Liver (tissue), 8 donors: ENCODE measurements at regions not wholly inside any gene's neighbourhood (a gene's known extent, or its start where the extent isn't known, plus 50 kb on each side); places are given as distances from the start of the nearest gene placed in this dataset.

Experiments used
- DNase-seq: peaks from one replicate; pipeline ENCODE4 v3.0.0-alpha.2; 2017; ENCODE audit warnings: low spot score
- H3K27ac ChIP-seq, 2 donors: one replicate each; pipeline ENCODE4 v1.7.0; 2013; ENCODE audit warnings: inconsistent platforms in 2 of 2, low read length in 2 of 2, control low read depth in 1 of 2, low read depth in 1 of 2, mild to moderate bottlenecking in 1 of 2
- H3K27me3 ChIP-seq, 4 donors: one replicate each; pipeline versions ENCODE4 v1.6.1 to v1.7.0; 2013; ENCODE audit warnings: low read length in 3 of 4, inconsistent platforms in 1 of 4, mild to moderate bottlenecking in 1 of 4, moderate library complexity in 1 of 4; ENCODE audit not compliant: control insufficient read depth in 4 of 4, insufficient read depth in 4 of 4
- H3K36me3 ChIP-seq, 4 donors: one replicate each; pipeline versions ENCODE4 v1.6.1 to v1.7.0; 2013; ENCODE audit warnings: low read length in 3 of 4, mild to moderate bottlenecking in 3 of 4, low read depth in 1 of 4, moderate library complexity in 1 of 4; ENCODE audit not compliant: control insufficient read depth in 4 of 4, insufficient read depth in 3 of 4
- H3K4me1 ChIP-seq, 4 donors: one replicate each; pipeline versions ENCODE4 v1.6.1 to v1.7.0; 2013; ENCODE audit warnings: low read length in 3 of 4, mild to moderate bottlenecking in 3 of 4, moderate library complexity in 1 of 4; ENCODE audit not compliant: control insufficient read depth in 4 of 4, insufficient read depth in 4 of 4
- H3K4me3 ChIP-seq, 3 donors: one replicate each; pipeline versions ENCODE4 v1.6.1 to v1.7.0; 2013; ENCODE audit warnings: low read length in 3 of 3, control low read depth in 1 of 3, low read depth in 1 of 3, mild to moderate bottlenecking in 1 of 3
- H3K9ac ChIP-seq, 2 donors: one replicate each; pipeline ENCODE4 v1.7.0; 2013; ENCODE audit warnings: low read length in 2 of 2, mild to moderate bottlenecking in 2 of 2, moderate library complexity in 2 of 2, control low read depth in 1 of 2, low read depth in 1 of 2
- H3K9me3 ChIP-seq, 4 donors: one replicate each; pipeline versions ENCODE4 v1.6.1 to v1.7.0; 2013; ENCODE audit warnings: low read length in 3 of 4; ENCODE audit not compliant: control insufficient read depth in 4 of 4
- ATF3 ChIP-seq: IDR thresholded peaks from 2 replicates; pipeline ENCODE4 v1.6.1; 2016; ENCODE audit warnings: antibody characterized with exemption
- CTCF ChIP-seq: fragments of 150-350 bp; IDR thresholded peaks from 2 replicates; pipeline ENCODE4 v1.5.1; 2017; ENCODE audit warnings: improper control_type of control experiment, low read depth, low read length; ENCODE audit not compliant: missing input control
- EGR1 ChIP-seq, 2 donors: IDR thresholded peaks; 2 replicates each; pipeline ENCODE4 v1.6.1; 2016 to 2018; ENCODE audit warnings: antibody characterized with exemption in 2 of 2, low read depth in 2 of 2
- FOXA1 ChIP-seq: IDR thresholded peaks from 2 replicates; pipeline ENCODE4 v1.6.1; 2016; ENCODE audit warnings: antibody characterized with exemption
- FOXA2 ChIP-seq: IDR thresholded peaks from 2 replicates; pipeline ENCODE4 v1.6.1; 2016; ENCODE audit warnings: antibody characterized with exemption
- GABPA ChIP-seq, 2 donors: IDR thresholded peaks in 1 of 2; conservative IDR thresholded peaks in 1 of 2; 2 replicates each; pipeline ENCODE4 v1.6.1; 2016; ENCODE audit warnings: antibody characterized with exemption in 2 of 2, mild to moderate bottlenecking in 1 of 2, moderate library complexity in 1 of 2
- HNF4A ChIP-seq, 2 donors: conservative IDR thresholded peaks; 2 replicates each; pipeline ENCODE4 v1.6.1; 2016; ENCODE audit warnings: antibody characterized with exemption in 2 of 2, mild to moderate bottlenecking in 2 of 2
- HNF4G ChIP-seq: IDR thresholded peaks from 2 replicates; pipeline ENCODE4 v1.6.1; 2016; ENCODE audit warnings: antibody characterized with exemption
- JUND ChIP-seq, 2 donors: IDR thresholded peaks; 2 replicates each; pipeline ENCODE4 v1.6.1; 2016; ENCODE audit warnings: antibody characterized with exemption in 2 of 2
- RAD21 ChIP-seq, 2 donors: IDR thresholded peaks; 2 replicates each; pipeline ENCODE4 v1.6.1; 2016; ENCODE audit warnings: antibody characterized with exemption in 2 of 2, mild to moderate bottlenecking in 2 of 2
- REST ChIP-seq: IDR thresholded peaks from 2 replicates; pipeline ENCODE4 v1.6.1; 2016; ENCODE audit warnings: antibody characterized with exemption, mild to moderate bottlenecking
- RXRA ChIP-seq, 2 donors: IDR thresholded peaks; 2 replicates each; pipeline ENCODE4 v1.6.1; 2017 to 2018; ENCODE audit warnings: antibody characterized with exemption in 2 of 2, mild to moderate bottlenecking in 1 of 2
- SP1 ChIP-seq: IDR thresholded peaks from 2 replicates; pipeline ENCODE4 v1.6.1; 2018; ENCODE audit warnings: antibody characterized with exemption, mild to moderate bottlenecking
- TAF1 ChIP-seq: conservative IDR thresholded peaks from 2 replicates; pipeline ENCODE4 v1.6.1; 2016; ENCODE audit warnings: antibody characterized with exemption, mild to moderate bottlenecking
- YY1 ChIP-seq: IDR thresholded peaks from 2 replicates; pipeline ENCODE4 v1.6.1; 2016; ENCODE audit warnings: antibody characterized with exemption, mild to moderate bottlenecking
- ZBTB33 ChIP-seq: IDR thresholded peaks from 2 replicates; pipeline ENCODE4 v1.6.1; 2016; ENCODE audit warnings: antibody characterized with exemption
- WGBS: extraction: QIAGEN DNeasy Blood & Tissue Kit; methylation state at CpG from one replicate; pipeline ENCODE4 v1.1.7; 2013; 5-methylcytosine and 5-hydroxymethylcytosine counted together
- donor health status: healthy.
- donor health status: healthy.
- donor health status: healthy.
- donor health status: healthy.
- donor health status: healthy.

GRCh38 chr6:139430899-139431601 lies 56.6 kb upstream of the CITED2 start:
- Histone ChIP-seq H3K27ac (no peak overlapping the region), H3K9ac (no peak overlapping the region), H3K9me3 (peaks cover 0 to 2% (median 0%) of the 10 kb centered on the region in 4 donors), H3K36me3 (no peaks in the 10 kb centered on the region), H3K4me1 (no peaks in the 10 kb centered on the region), H3K4me3 (no peak overlapping the region), H3K27me3 (no peaks in the 10 kb centered on the region)
- WGBS = 93% methylated on average over 4 of the region's 4 CpGs
- DNase-seq = no peak
- TF ChIP-seq HNF4A (conservative IDR thresholded peaks at IDR 0.05) = no peak
- TF ChIP-seq YY1 = no peak
- no peak for TF ChIP-seq ATF3

- H3K36me3 ChIP-seq = no peaks in the 10 kb centered on the region
- H3K9ac ChIP-seq = no peak overlapping the region
- no peak for TF ChIP-seq RXRA (IDR thresholded peaks at IDR 0.05)
- no peak for TF ChIP-seq YY1
- no peak for TF ChIP-seq FOXA1
- TF ChIP-seq JUND (IDR thresholded peaks at IDR 0.05) = no peak
- TF ChIP-seq EGR1 (IDR thresholded peaks at IDR 0.05; ENCODE audit: low read depth in 2 of 2) = no peak
- no peak for TF ChIP-seq GABPA (IDR thresholded peaks at IDR 0.05 in 1 of 2, conservative IDR thresholded peaks at IDR 0.05 in 1 of 2)
- TF ChIP-seq HNF4A (conservative IDR thresholded peaks at IDR 0.05) = no peak
- no peak for TF ChIP-seq HNF4G
- TF ChIP-seq TAF1 = no peak
- no peak for TF ChIP-seq RAD21 (IDR thresholded peaks at IDR 0.05)
- TF ChIP-seq ZBTB33 = no peak
- TF ChIP-seq FOXA2 = no peak
- no peak for TF ChIP-seq REST
- TF ChIP-seq ATF3 = no peak
- TF ChIP-seq SP1 = no peak
- TF ChIP-seq CTCF = no peak
- no peaks in the 10 kb centered on the region for H3K4me1 ChIP-seq
- H3K4me3 ChIP-seq = no peak overlapping the region
- no peak overlapping the region for H3K27ac ChIP-seq
- DNase-seq = no peak
- no peaks in the 10 kb centered on the region for H3K27me3 ChIP-seq
- H3K9me3 ChIP-seq = peaks cover 0 to 2% (median 0%) of the 10 kb centered on the region in 4 donors
- 91% methylated on average over 7 of the region's 7 CpGs for WGBS
Observed at GRCh38 chr6:139429580-139430145, 55.2 kb upstream of the CITED2 start.
